Naive thymus-derived CD8-positive, alpha-beta T cell (primary cell): ENCODE measurements at regions not wholly inside any gene's neighbourhood (a gene's known extent, or its start where the extent isn't known, plus 50 kb on each side); places are given as distances from the start of the nearest gene placed in this dataset.

Experiments used
- ATAC-seq, 2 donors: fragments of 150-1000 bp; cut with Tn5 transposase in 1 of 2; sonication (Bioruptor Pico), chemical (Tn5 transposase) in 1 of 2; 1 replicate in 1 of 2; 2 replicates in 1 of 2; pipeline ENCODE4 v1.10.0; 2021; ENCODE audit warnings: mild to moderate bottlenecking in 2 of 2, moderate library complexity in 2 of 2
- POLR2A ChIA-PET: fragments of 350-600 bp; sonication (Branson Sonifier 250); formaldehyde crosslinking; loops from one replicate; lab custom pipeline; 2021; ENCODE audit warnings: antibody characterized with exemption; lab: Charles Lee
- DNase-seq, 10 donors: peaks; one replicate each; pipeline versions ENCODE4 v3.0.0 to v3.0.0-alpha.2; 2020 to 2022
- H3K27ac Mint-ChIP-seq, 10 donors: one replicate each; pipeline ENCODE4 v1.8.0; 2020 to 2022; ENCODE audit warnings: mild to moderate bottlenecking in 10 of 10, mixed read lengths in 10 of 10, moderate library complexity in 4 of 10, inconsistent platforms in 1 of 10
- H3K27me3 Mint-ChIP-seq, 5 donors: one replicate each; pipeline ENCODE4 v1.8.0; 2021 to 2022; ENCODE audit warnings: mixed read lengths in 5 of 5
- H3K36me3 Mint-ChIP-seq, 3 donors: one replicate each; pipeline ENCODE4 v1.8.0; 2020 to 2022; ENCODE audit warnings: mixed read lengths in 3 of 3, mild to moderate bottlenecking in 2 of 3, inconsistent platforms in 1 of 3
- H3K4me1 Mint-ChIP-seq, 4 donors: one replicate each; pipeline ENCODE4 v1.8.0; 2021 to 2022; ENCODE audit warnings: mixed read lengths in 4 of 4
- H3K4me3 Mint-ChIP-seq, 10 donors: one replicate each; pipeline ENCODE4 v1.8.0; 2020 to 2022; ENCODE audit warnings: mild to moderate bottlenecking in 10 of 10, mixed read lengths in 10 of 10, moderate library complexity in 6 of 10, inconsistent platforms in 1 of 10
- H3K9me3 Mint-ChIP-seq, 9 donors: one replicate each; pipeline ENCODE4 v1.8.0; 2020 to 2022; ENCODE audit warnings: mixed read lengths in 9 of 9, mild to moderate bottlenecking in 3 of 9, inconsistent platforms in 1 of 9, moderate library complexity in 1 of 9

- no peaks in the 10 kb centered on the region for H3K36me3 Mint-ChIP-seq
- POLR2A ChIA-PET, result no interaction called here
- H3K4me1 Mint-ChIP-seq, result no peaks in the 10 kb centered on the region
- peaks cover 0 to 2% (median 0%) of the 10 kb centered on the region in 5 donors for H3K27me3 Mint-ChIP-seq
- no peak overlapping the region for H3K27ac Mint-ChIP-seq
- no peak for ATAC-seq
- no peak for DNase-seq
- peaks cover 0 to 6% (median 0%) of the 10 kb centered on the region in 9 donors for H3K9me3 Mint-ChIP-seq
- H3K4me3 Mint-ChIP-seq, result no peak overlapping the region
These were observed 107.5 kb downstream of the NREP start for GRCh38 chr5:111649516-111649915.

- H3K4me3 Mint-ChIP-seq, result no peak overlapping the region
- H3K27ac Mint-ChIP-seq, result no peak overlapping the region
- ATAC-seq (no peak), DNase-seq (no peak)
- peaks cover 0 to 2% (median 0%) of the 10 kb centered on the region in 5 donors for H3K27me3 Mint-ChIP-seq
- no peaks in the 10 kb centered on the region for H3K36me3 Mint-ChIP-seq
- POLR2A ChIA-PET, result no interaction called here
- no peaks in the 10 kb centered on the region for H3K4me1 Mint-ChIP-seq
- peaks cover 0 to 7% (median 3%) of the 10 kb centered on the region in 9 donors for H3K9me3 Mint-ChIP-seq
These were observed 111.6 kb downstream of the NREP start for GRCh38 chr5:111645303-111645838.

- H3K36me3 Mint-ChIP-seq, result peaks cover 0 to 7% (median 0%) of the 10 kb centered on the region in 3 donors
- no peak for ATAC-seq
- H3K9me3 Mint-ChIP-seq, result peaks cover 0 to 22% (median 14%) of the 10 kb centered on the region in 9 donors
- POLR2A ChIA-PET, result no interaction called here
- H3K4me3 Mint-ChIP-seq, result no peak overlapping the region
- no peaks in the 10 kb centered on the region for H3K4me1 Mint-ChIP-seq
- H3K27ac Mint-ChIP-seq, result no peak overlapping the region
- no peak for DNase-seq
- peaks cover 0 to 1% (median 0%) of the 10 kb centered on the region in 5 donors for H3K27me3 Mint-ChIP-seq
These were observed 113.5 kb downstream of the NREP start for GRCh38 chr5:111643499-111643898.

GRCh38 chr5:111641533-111642233 lies 115.3 kb downstream of the NREP start:
- Mint-ChIP-seq H3K36me3 (peaks cover 0 to 7% (median 0%) of the 10 kb centered on the region in 3 donors), H3K27ac (no peak overlapping the region), H3K27me3 (peaks cover 0 to 2% (median 0%) of the 10 kb centered on the region in 5 donors), H3K4me1 (no peaks in the 10 kb centered on the region), H3K9me3 (peaks cover 0 to 28% (median 19%) of the 10 kb centered on the region in 9 donors), H3K4me3 (no peak overlapping the region)
- DNase-seq (no peak), ATAC-seq (no peak)
- POLR2A ChIA-PET, result no interaction called here

GRCh38 chr5:111639912-111640311 lies 117.1 kb downstream of the NREP start:
- Mint-ChIP-seq H3K4me3 (no peak overlapping the region), H3K36me3 (peaks cover 0 to 7% (median 0%) of the 10 kb centered on the region in 3 donors), H3K9me3 (peaks cover 0 to 28% (median 19%) of the 10 kb centered on the region in 9 donors), H3K27me3 (peaks cover 0 to 1% (median 0%) of the 10 kb centered on the region in 5 donors), H3K27ac (no peak overlapping the region), H3K4me1 (no peaks in the 10 kb centered on the region)
- no peak for ATAC-seq
- POLR2A ChIA-PET, result no interaction called here
- no peak for DNase-seq

GRCh38 chr5:111636736-111637135 lies 120.3 kb downstream of the NREP start:
- Mint-ChIP-seq H3K4me1 (peaks cover 0 to 2% (median 0%) of the 10 kb centered on the region in 4 donors), H3K36me3 (peaks cover 0 to 7% (median 0%) of the 10 kb centered on the region in 3 donors), H3K4me3 (no peak overlapping the region), H3K9me3 (peaks cover 0 to 28% (median 19%) of the 10 kb centered on the region in 9 donors), H3K27me3 (peaks cover 0 to 4% (median 1%) of the 10 kb centered on the region in 5 donors), H3K27ac (no peak overlapping the region)
- ATAC-seq, result no peak
- DNase-seq, result no peak
- POLR2A ChIA-PET, result no interaction called here

- Mint-ChIP-seq H3K9me3 (peaks cover 0 to 28% (median 19%) of the 10 kb centered on the region in 9 donors), H3K27ac (no peak overlapping the region), H3K27me3 (peaks cover 0 to 4% (median 1%) of the 10 kb centered on the region in 5 donors), H3K4me1 (peaks cover 0 to 2% (median 0%) of the 10 kb centered on the region in 4 donors), H3K36me3 (peaks cover 0 to 7% (median 0%) of the 10 kb centered on the region in 3 donors), H3K4me3 (no peak overlapping the region)
- POLR2A ChIA-PET, result no interaction called here
- ATAC-seq (no peak), DNase-seq (no peak)
These were observed 121.0 kb downstream of the NREP start for GRCh38 chr5:111635916-111636570.

- DNase-seq (no peak), ATAC-seq (no peak)
- Mint-ChIP-seq H3K4me3 (no peak overlapping the region), H3K4me1 (peaks cover 0 to 2% (median 0%) of the 10 kb centered on the region in 4 donors), H3K27me3 (peaks cover 0 to 4% (median 0%) of the 10 kb centered on the region in 5 donors), H3K9me3 (peaks cover 0 to 22% (median 16%) of the 10 kb centered on the region in 9 donors), H3K36me3 (peaks cover 0 to 7% (median 0%) of the 10 kb centered on the region in 3 donors), H3K27ac (no peak overlapping the region)
- POLR2A ChIA-PET, result no interaction called here
These were observed 121.7 kb downstream of the NREP start for GRCh38 chr5:111635151-111635902.

GRCh38 chr5:111631328-111631727 lies 119.0 kb upstream of the STARD4 start:
- ATAC-seq, result no peak

GRCh38 chr5:111628901-111629300 lies 116.6 kb upstream of the STARD4 start:
- H3K4me1 Mint-ChIP-seq, result peaks cover 0 to 2% (median 0%) of the 10 kb centered on the region in 4 donors
- ATAC-seq, result no peak
- H3K9me3 Mint-ChIP-seq, result peaks cover 0 to 18% (median 5%) of the 10 kb centered on the region in 9 donors
- POLR2A ChIA-PET, result no interaction called here
- no peak for DNase-seq
- no peak overlapping the region for H3K4me3 Mint-ChIP-seq
- peaks cover 0 to 9% (median 2%) of the 10 kb centered on the region in 5 donors for H3K27me3 Mint-ChIP-seq
- no peak overlapping the region for H3K27ac Mint-ChIP-seq
- peaks cover 0 to 7% (median 0%) of the 10 kb centered on the region in 3 donors for H3K36me3 Mint-ChIP-seq

More at GRCh38 chr5:111631328-111631727, 119.0 kb upstream of the STARD4 start:
- peaks cover 0 to 5% (median 0%) of the 10 kb centered on the region in 9 donors for H3K9me3 Mint-ChIP-seq
- peaks cover 0 to 3% (median 0%) of the 10 kb centered on the region in 3 donors for H3K36me3 Mint-ChIP-seq
- H3K27ac Mint-ChIP-seq, result no peak overlapping the region
- peaks cover 0 to 2% (median 0%) of the 10 kb centered on the region in 4 donors for H3K4me1 Mint-ChIP-seq
- no peak overlapping the region for H3K4me3 Mint-ChIP-seq
- peaks cover 0 to 6% (median 2%) of the 10 kb centered on the region in 5 donors for H3K27me3 Mint-ChIP-seq
- no peak for DNase-seq
- POLR2A ChIA-PET, result no interaction called here

- POLR2A ChIA-PET, result no interaction called here
These were observed 115.5 kb upstream of the STARD4 start for GRCh38 chr5:111627862-111628261.

GRCh38 chr5:111626473-111627148 lies 114.3 kb upstream of the STARD4 start:
- H3K27me3 Mint-ChIP-seq, result peaks cover 0 to 9% (median 3%) of the 10 kb centered on the region in 5 donors
- H3K4me3 Mint-ChIP-seq, result no peak overlapping the region
- H3K9me3 Mint-ChIP-seq, result peaks cover 0 to 18% (median 5%) of the 10 kb centered on the region in 9 donors
- peaks cover 0 to 7% (median 0%) of the 10 kb centered on the region in 3 donors for H3K36me3 Mint-ChIP-seq
- ATAC-seq, result no peak
- H3K4me1 Mint-ChIP-seq, result no peaks in the 10 kb centered on the region
- POLR2A ChIA-PET, result no interaction called here
- H3K27ac Mint-ChIP-seq, result no peak overlapping the region
- DNase-seq, result no peak

More at GRCh38 chr5:111627862-111628261, 115.5 kb upstream of the STARD4 start:
- Mint-ChIP-seq H3K27me3 (peaks cover 0 to 9% (median 3%) of the 10 kb centered on the region in 5 donors), H3K9me3 (peaks cover 0 to 18% (median 5%) of the 10 kb centered on the region in 9 donors), H3K4me1 (no peaks in the 10 kb centered on the region), H3K27ac (no peak overlapping the region), H3K36me3 (peaks cover 0 to 7% (median 0%) of the 10 kb centered on the region in 3 donors), H3K4me3 (no peak overlapping the region)
- no peak for ATAC-seq
- no peak for DNase-seq
